ENCODE measurements at regions not wholly inside any gene's neighbourhood (a gene's known extent, or its start where the extent isn't known, plus 50 kb on each side); places are given as distances from the start of the nearest gene placed in this dataset.
"Not testable (repeated sequence)": the region's sequence is repeated elsewhere in the genome, so short reads cannot be mapped to it uniquely, and the experiment has no call there.

DNA sequence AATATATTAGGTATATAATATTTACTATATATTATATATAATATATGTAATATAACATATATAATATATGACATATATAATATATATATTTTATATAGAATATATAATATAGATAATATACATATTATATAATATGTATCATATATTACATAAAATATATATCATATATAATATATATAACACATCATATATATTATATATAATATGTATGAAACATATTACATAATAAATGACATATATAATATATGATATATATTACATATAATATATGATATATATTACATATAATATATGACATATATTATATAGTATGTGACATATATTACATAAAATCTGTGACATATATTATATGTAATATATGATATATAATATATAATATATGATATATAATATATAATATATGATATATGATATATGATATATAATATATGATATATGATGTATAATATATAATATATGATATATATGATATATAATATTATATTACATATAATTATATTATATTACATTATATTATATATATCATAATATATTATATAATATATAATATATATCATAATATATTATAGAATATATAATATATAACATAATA is 119.5 kb upstream of the RIMBP3 start:
- no peak for TF ChIP-seq POLR2A (IDR thresholded peaks at IDR 0.05)
- TF ChIP-seq, protein P1, sequence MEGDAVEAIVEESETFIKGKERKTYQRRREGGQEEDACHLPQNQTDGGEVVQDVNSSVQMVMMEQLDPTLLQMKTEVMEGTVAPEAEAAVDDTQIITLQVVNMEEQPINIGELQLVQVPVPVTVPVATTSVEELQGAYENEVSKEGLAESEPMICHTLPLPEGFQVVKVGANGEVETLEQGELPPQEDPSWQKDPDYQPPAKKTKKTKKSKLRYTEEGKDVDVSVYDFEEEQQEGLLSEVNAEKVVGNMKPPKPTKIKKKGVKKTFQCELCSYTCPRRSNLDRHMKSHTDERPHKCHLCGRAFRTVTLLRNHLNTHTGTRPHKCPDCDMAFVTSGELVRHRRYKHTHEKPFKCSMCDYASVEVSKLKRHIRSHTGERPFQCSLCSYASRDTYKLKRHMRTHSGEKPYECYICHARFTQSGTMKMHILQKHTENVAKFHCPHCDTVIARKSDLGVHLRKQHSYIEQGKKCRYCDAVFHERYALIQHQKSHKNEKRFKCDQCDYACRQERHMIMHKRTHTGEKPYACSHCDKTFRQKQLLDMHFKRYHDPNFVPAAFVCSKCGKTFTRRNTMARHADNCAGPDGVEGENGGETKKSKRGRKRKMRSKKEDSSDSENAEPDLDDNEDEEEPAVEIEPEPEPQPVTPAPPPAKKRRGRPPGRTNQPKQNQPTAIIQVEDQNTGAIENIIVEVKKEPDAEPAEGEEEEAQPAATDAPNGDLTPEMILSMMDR (IDR thresholded peaks at IDR 0.05 in 4 of 5, conservative IDR thresholded peaks at IDR 0.05 in 1 of 5): no peak
- no peaks in the 10 kb centered on the region for H3K4me1 ChIP-seq
- H3K4me3 ChIP-seq: no peak overlapping the region
- in situ Hi-C loops (cut with MboI; ENCODE audit: low sequenced_read_pairs in 4 of 4): no loop called here
- intact Hi-C loops (cut with DNase I; ENCODE audit: low total_unique reads): no loop called here
- no peak for DNase-seq
- H3K9me3 ChIP-seq: no peaks in the 10 kb centered on the region
- no peaks in the 10 kb centered on the region for H3K27me3 ChIP-seq
- no peak overlapping the region for H3K27ac ChIP-seq
- ATAC-seq: no peak
- H3K36me3 ChIP-seq: no peaks in the 10 kb centered on the region

DNA sequence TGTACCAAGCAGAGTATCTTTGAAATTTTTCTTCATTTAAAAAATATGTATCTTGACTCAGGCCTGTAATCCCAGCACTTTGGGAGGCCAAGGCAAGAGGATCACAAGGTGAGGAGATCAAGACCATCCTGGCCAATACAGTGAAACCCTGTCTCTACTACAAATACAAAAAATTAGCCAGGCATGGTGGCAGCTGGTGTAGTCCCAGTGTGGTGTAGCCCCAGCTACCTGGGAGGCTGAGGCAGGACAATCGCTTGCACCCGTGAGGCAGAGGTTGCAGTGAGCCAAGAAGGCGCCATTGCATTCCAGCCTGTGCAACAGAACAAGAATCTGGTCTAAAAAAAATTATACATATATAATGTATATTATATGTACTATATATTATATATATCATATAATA is 118.7 kb upstream of the RIMBP3 start:
- H3K27ac ChIP-seq; H3K9me3 ChIP-seq; intact Hi-C loops (cut with DNase I; ENCODE audit: low total_unique reads); H3K36me3 ChIP-seq; H3K4me3 ChIP-seq; H3K27me3 ChIP-seq; in situ Hi-C loops (cut with MboI; ENCODE audit: low sequenced_read_pairs in 4 of 4); H3K4me1 ChIP-seq: not testable (repeated sequence)
- DNase-seq: peak; percentile 75 to 86
- peak; percentile 68 to 82 for ATAC-seq

Measured in gastrocnemius medialis (tissue), 4 donors.